HG03060 (cell line): ENCODE measurements at regions not wholly inside any gene's neighbourhood (a gene's known extent, or its start where the extent isn't known, plus 50 kb on each side); places are given as distances from the start of the nearest gene placed in this dataset.
"Not testable (repeated sequence)": the region's sequence is repeated elsewhere in the genome, so short reads cannot be mapped to it uniquely, and the experiment has no call there.

Experiments
- ATAC-seq: cut with Tn5 transposase; IDR thresholded peaks from one replicate; pipeline ENCODE4 v1.9.1; 2021; ENCODE audit warnings: low read depth, moderate number of reproducible peaks; ENCODE audit not compliant: unreplicated experiment

GRCh38 chr5:9771079-9771478, 140.9 kb upstream of the TAS2R1 start:
- ATAC-seq, result no peak

GRCh38 chr5:9766581-9766980, 136.4 kb upstream of the TAS2R1 start:
- no peak for ATAC-seq

- ATAC-seq, result no peak
Observed at GRCh38 chr5:9765419-9766140, 135.4 kb upstream of the TAS2R1 start.

GRCh38 chr5:9761706-9762105, 131.6 kb upstream of the TAS2R1 start:
- ATAC-seq, result no peak

GRCh38 chr5:9752670-9753069, 122.5 kb upstream of the TAS2R1 start:
- not testable (repeated sequence) for ATAC-seq

GRCh38 chr5:9743507-9743906, 113.4 kb upstream of the TAS2R1 start:
- no peak for ATAC-seq

- ATAC-seq, result no peak
Observed at GRCh38 chr5:9742848-9743247, 112.7 kb upstream of the TAS2R1 start.

GRCh38 chr5:9739135-9739534, 109.0 kb upstream of the TAS2R1 start:
- ATAC-seq, result no peak

- no peak for ATAC-seq
Observed at GRCh38 chr5:9737265-9737664, 107.1 kb upstream of the TAS2R1 start.

- ATAC-seq, result no peak
Observed at GRCh38 chr5:9733486-9733885, 103.3 kb upstream of the TAS2R1 start.

GRCh38 chr5:9731159-9731558, 101.0 kb upstream of the TAS2R1 start:
- ATAC-seq, result no peak

GRCh38 chr5:9728261-9728660, 98.1 kb upstream of the TAS2R1 start:
- ATAC-seq, result no peak

GRCh38 chr5:9726931-9727330, 96.8 kb upstream of the TAS2R1 start:
- no peak for ATAC-seq

- not testable (repeated sequence) for ATAC-seq
Observed at GRCh38 chr5:9725265-9725664, 95.1 kb upstream of the TAS2R1 start.

GRCh38 chr5:9724707-9725106, 94.6 kb upstream of the TAS2R1 start:
- no peak for ATAC-seq

- no peak for ATAC-seq
Observed at GRCh38 chr5:9722601-9723180, 92.5 kb upstream of the TAS2R1 start.

- ATAC-seq, result no peak
Observed at GRCh38 chr5:9721161-9721560, 91.0 kb upstream of the TAS2R1 start.

- ATAC-seq, result no peak
Observed at GRCh38 chr5:9720361-9720760, 90.2 kb upstream of the TAS2R1 start.

GRCh38 chr5:9716838-9717281, 86.7 kb upstream of the TAS2R1 start:
- peak; percentile 83 for ATAC-seq

GRCh38 chr5:9715891-9716335, 85.8 kb upstream of the TAS2R1 start:
- no peak for ATAC-seq

- no peak for ATAC-seq
Observed at GRCh38 chr5:9713959-9714586, 83.9 kb upstream of the TAS2R1 start.

GRCh38 chr5:9713356-9713755, 83.2 kb upstream of the TAS2R1 start:
- ATAC-seq, result no peak
